Ishikawa (cell line): ENCODE measurements at regions not wholly inside any gene's neighbourhood (a gene's known extent, or its start where the extent isn't known, plus 50 kb on each side); places are given as distances from the start of the nearest gene placed in this dataset.

Source experiments
- CEBPB ChIP-seq: IDR thresholded peaks from 2 replicates; pipeline ENCODE4 v1.6.1; 2012
- CREB1 ChIP-seq: IDR thresholded peaks from 2 replicates; pipeline ENCODE4 v1.6.1; 2012; ENCODE audit warnings: low read depth
- EGR1 ChIP-seq: IDR thresholded peaks from 2 replicates; pipeline ENCODE4 v1.6.1; 2012
- EP300 ChIP-seq: IDR thresholded peaks from 2 replicates; pipeline ENCODE4 v1.6.1; 2012; ENCODE audit warnings: borderline replicate concordance
- TAF1 ChIP-seq: IDR thresholded peaks from 2 replicates; pipeline ENCODE4 v1.6.1; 2012; ENCODE audit warnings: low read depth, mild to moderate bottlenecking
- TF ChIP-seq, protein P1 (sequence below): IDR thresholded peaks from 2 replicates; pipeline ENCODE4 v1.6.1; 2012
- TF ChIP-seq, protein P2 (sequence below): IDR thresholded peaks from 2 replicates; pipeline ENCODE4 v1.6.1; 2012; ENCODE audit warnings: low read depth, mild to moderate bottlenecking

DNA sequence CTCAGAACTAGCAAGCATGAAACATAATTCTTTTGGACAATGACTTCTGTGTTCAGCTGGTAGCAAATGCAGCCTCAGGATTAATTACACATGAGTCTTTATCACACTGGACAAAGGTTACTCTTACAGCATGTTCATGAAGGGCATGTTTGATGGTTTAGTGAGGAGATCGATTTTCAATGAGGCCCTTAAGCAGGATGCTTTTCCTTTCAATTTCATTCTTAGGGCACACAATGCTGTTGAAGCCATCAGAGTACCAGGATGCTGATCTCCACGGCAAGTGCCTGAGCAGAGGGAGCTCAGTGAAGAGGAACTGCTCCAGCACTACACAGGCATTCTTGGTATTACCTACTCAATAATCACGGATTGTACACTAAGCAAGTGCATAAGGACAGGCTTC lies 542.0 kb downstream of the SNAPC1 start:
- TF ChIP-seq TAF1 (no peak), CEBPB (no peak), EP300 (no peak), EGR1 (no peak), CREB1 (no peak)
- TF ChIP-seq, protein P1, sequence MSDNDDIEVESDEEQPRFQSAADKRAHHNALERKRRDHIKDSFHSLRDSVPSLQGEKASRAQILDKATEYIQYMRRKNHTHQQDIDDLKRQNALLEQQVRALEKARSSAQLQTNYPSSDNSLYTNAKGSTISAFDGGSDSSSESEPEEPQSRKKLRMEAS = no peak
- TF ChIP-seq, protein P2, sequence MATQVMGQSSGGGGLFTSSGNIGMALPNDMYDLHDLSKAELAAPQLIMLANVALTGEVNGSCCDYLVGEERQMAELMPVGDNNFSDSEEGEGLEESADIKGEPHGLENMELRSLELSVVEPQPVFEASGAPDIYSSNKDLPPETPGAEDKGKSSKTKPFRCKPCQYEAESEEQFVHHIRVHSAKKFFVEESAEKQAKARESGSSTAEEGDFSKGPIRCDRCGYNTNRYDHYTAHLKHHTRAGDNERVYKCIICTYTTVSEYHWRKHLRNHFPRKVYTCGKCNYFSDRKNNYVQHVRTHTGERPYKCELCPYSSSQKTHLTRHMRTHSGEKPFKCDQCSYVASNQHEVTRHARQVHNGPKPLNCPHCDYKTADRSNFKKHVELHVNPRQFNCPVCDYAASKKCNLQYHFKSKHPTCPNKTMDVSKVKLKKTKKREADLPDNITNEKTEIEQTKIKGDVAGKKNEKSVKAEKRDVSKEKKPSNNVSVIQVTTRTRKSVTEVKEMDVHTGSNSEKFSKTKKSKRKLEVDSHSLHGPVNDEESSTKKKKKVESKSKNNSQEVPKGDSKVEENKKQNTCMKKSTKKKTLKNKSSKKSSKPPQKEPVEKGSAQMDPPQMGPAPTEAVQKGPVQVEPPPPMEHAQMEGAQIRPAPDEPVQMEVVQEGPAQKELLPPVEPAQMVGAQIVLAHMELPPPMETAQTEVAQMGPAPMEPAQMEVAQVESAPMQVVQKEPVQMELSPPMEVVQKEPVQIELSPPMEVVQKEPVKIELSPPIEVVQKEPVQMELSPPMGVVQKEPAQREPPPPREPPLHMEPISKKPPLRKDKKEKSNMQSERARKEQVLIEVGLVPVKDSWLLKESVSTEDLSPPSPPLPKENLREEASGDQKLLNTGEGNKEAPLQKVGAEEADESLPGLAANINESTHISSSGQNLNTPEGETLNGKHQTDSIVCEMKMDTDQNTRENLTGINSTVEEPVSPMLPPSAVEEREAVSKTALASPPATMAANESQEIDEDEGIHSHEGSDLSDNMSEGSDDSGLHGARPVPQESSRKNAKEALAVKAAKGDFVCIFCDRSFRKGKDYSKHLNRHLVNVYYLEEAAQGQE = no peak
